ENCODE measurements at regions not wholly inside any gene's neighbourhood (a gene's known extent, or its start where the extent isn't known, plus 50 kb on each side); places are given as distances from the start of the nearest gene placed in this dataset.
"Not testable (repeated sequence)": the region's sequence is repeated elsewhere in the genome, so short reads cannot be mapped to it uniquely, and the experiment has no call there.

DNA sequence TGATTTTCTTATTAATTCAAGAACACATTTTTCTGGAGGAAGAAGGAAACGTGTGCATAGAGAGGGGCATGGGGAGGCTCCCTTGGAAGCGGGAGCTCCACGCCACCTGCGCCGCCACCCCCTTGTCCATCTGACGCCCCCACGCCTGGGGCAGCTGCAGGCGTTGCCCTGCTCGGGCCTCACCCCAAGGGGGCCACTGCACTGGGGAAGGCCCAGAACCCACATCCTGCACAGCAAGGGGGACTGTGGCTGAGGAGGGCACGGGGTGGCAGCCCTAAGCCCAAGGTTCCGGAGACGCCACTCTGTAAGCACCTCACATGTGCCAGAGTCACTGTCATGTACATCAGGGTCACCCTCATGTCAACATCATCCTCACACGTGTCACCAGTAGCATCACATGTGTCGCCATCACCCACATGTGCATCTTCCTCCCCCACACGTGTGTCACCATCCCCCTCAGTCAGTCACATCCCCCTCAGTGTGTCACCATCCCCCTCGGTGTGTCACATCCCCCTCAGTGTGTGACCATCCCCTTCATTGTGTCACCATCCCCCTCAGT is 486.7 kb upstream of the SALL3 start:
- Mint-ChIP-seq H3K27me3 (peaks cover 3% of the 10 kb centered on the region), H3K9me3 (peaks cover 4% of the 10 kb centered on the region), H3K4me1 (no peaks in the 10 kb centered on the region), H3K27ac (no peak overlapping the region), H3K36me3 (peaks cover 1% of the 10 kb centered on the region), H3K4me3 (no peak overlapping the region)
- DNase-seq = no peak

- H3K27me3 Mint-ChIP-seq, H3K9me3 Mint-ChIP-seq, H3K4me1 Mint-ChIP-seq, H3K27ac Mint-ChIP-seq, H3K4me3 Mint-ChIP-seq, H3K36me3 Mint-ChIP-seq: not testable (repeated sequence)
- DNase-seq = peak; percentile 6
Measured at GRCh38 chr18:78493490-78493889, 486.1 kb upstream of the SALL3 start.

DNA sequence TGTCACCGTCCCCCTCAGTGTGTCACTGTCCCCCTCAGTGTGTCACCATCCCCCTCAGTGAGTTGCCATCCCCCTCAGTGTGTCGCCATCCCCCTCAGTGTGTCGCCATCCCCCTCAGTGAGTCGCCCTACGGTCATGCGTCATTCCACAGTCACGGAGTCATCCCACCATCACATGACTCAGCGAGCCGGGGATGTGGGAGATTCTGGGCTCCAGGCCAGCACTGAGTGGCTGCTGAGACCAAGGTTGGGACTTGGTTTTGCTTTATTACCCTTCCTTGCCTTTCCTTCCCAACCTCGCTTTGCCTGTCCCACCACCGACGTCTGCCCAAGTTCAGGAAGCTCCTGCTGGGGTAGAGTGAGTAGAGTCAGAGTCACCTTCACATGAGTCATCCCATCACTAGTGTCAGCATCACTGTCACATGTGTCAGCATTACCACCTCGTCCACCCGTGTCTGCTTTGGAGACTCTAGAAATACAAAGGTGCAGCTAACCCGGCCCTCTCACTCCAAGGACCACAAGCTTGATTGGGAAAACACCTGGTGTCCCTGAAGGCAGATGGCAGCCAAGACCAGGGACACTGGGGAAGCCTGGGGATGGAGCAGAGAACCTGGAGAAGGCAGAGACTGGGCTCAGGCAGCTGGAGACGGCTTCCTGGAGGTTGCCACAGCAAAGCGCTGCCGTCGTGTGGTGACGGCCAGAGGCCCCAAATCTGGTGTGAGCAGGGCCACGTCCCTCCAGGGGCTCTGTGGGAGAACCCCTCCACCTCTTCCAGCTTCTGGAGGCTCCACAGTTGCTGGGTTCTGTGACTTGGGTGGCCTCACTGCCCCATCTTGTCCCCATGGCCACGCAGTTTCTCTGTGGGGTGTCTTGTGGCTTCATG is 485.2 kb upstream of the SALL3 start:
- DNase-seq = no peak
- H3K27me3 Mint-ChIP-seq = no peaks in the 10 kb centered on the region
- H3K4me3 Mint-ChIP-seq = no peak overlapping the region
- peaks cover 1% of the 10 kb centered on the region for H3K36me3 Mint-ChIP-seq
- H3K4me1 Mint-ChIP-seq = no peaks in the 10 kb centered on the region
- H3K27ac Mint-ChIP-seq = no peak overlapping the region
- peaks cover 4% of the 10 kb centered on the region for H3K9me3 Mint-ChIP-seq

DNA sequence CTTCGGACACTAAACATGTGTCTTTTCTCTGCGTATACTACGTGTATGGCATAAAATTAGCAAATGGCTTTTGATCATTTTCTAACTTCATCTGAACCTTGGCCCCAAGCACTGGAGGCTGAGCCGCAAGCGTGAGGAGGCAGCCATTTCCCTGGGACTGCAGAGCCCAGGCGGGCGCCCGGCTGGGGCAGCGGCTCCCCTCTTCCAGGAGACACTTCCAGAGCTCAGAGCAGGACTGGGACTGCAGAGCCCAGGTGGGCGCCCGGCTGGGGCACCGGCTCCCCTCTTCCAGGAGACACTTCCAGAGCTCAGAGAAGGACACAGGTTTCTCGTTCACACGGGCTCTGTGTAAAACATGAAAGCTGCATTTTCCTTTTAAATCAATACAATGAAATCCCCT is 484.1 kb upstream of the SALL3 start:
- H3K36me3 Mint-ChIP-seq = peaks cover 1% of the 10 kb centered on the region
- no peaks in the 10 kb centered on the region for H3K4me1 Mint-ChIP-seq
- H3K9me3 Mint-ChIP-seq = peaks cover 4% of the 10 kb centered on the region
- no peak overlapping the region for H3K4me3 Mint-ChIP-seq
- no peak for DNase-seq
- H3K27me3 Mint-ChIP-seq = no peaks in the 10 kb centered on the region
- no peak overlapping the region for H3K27ac Mint-ChIP-seq

DNA sequence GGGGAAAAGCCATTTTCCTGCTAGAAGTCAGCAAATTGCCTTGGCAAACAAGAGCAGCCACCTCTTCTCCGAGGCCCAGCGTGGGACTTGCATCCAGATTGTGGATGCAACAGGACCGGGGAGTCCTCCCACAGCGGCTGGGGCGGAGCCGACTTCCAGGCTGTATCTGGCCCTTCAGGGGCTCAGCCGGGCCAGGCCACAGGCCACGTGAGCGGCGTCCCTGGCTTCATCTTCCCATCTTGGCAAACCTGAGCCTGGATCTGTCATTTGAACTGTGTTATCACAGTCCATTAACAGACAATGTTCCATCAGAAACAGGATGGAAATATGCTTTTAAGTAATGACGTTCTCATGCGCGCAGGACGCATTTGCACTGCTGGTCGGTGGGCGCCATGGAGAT is 483.5 kb upstream of the SALL3 start:
- Mint-ChIP-seq H3K4me3 (no peak overlapping the region), H3K27ac (no peak overlapping the region), H3K27me3 (no peaks in the 10 kb centered on the region), H3K9me3 (peaks cover 2% of the 10 kb centered on the region), H3K36me3 (peaks cover 1% of the 10 kb centered on the region), H3K4me1 (no peaks in the 10 kb centered on the region)
- DNase-seq = no peak

GRCh38 chr18:78497641-78498040 is 482.0 kb upstream of the SALL3 start:
- Mint-ChIP-seq H3K27ac (no peak overlapping the region), H3K4me1 (no peaks in the 10 kb centered on the region), H3K27me3 (no peaks in the 10 kb centered on the region), H3K4me3 (no peak overlapping the region), H3K36me3 (peaks cover 1% of the 10 kb centered on the region), H3K9me3 (peaks cover 2% of the 10 kb centered on the region)
- DNase-seq = no peak

DNA sequence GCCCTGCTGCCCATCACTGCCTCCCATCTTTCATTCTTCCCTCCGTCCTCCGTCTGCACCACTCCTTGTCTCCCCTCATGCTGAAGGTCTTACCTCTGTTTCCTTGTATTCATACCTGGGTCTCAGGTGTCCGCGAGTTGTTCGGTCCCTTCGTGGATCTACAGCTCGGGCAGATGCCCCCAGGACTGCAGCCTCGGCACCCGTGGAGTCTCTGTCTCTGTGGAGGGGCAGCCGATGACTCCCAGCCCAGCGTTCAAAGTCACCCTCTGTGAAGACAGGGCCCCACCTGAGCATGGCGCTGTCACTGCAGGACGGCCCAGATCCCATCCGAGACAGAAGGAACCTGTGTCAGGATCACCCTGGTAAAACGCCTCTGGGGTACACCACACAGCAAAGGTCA is 480.0 kb upstream of the SALL3 start:
- no peak overlapping the region for H3K27ac Mint-ChIP-seq
- H3K4me1 Mint-ChIP-seq = no peaks in the 10 kb centered on the region
- H3K9me3 Mint-ChIP-seq = no peaks in the 10 kb centered on the region
- no peaks in the 10 kb centered on the region for H3K36me3 Mint-ChIP-seq
- no peaks in the 10 kb centered on the region for H3K27me3 Mint-ChIP-seq
- H3K4me3 Mint-ChIP-seq = no peak overlapping the region
- DNase-seq = no peak

DNA sequence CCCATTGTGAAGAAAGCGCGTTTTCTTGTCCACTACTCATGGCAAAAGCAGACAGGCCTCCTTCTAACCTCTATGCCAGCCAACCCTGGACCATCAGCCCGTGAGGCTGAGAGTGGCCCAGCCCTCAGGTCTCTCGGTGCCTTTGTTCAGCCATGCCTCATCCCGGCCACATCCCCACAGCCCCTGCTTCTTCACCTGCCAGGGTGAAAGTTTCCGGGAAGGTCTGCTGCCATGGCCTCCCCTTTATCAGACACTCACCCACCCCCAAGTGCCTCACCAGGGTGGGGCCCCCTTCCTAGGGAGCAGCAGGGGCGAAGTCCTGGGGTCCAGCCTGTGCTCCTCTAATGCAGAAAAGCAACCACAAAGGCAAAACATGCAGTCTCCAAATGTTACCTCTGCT is 478.4 kb upstream of the SALL3 start:
- Mint-ChIP-seq H3K9me3 (no peaks in the 10 kb centered on the region), H3K27me3 (no peaks in the 10 kb centered on the region), H3K36me3 (no peaks in the 10 kb centered on the region), H3K4me1 (no peaks in the 10 kb centered on the region), H3K27ac (no peak overlapping the region), H3K4me3 (no peak overlapping the region)
- no peak for DNase-seq

DNA sequence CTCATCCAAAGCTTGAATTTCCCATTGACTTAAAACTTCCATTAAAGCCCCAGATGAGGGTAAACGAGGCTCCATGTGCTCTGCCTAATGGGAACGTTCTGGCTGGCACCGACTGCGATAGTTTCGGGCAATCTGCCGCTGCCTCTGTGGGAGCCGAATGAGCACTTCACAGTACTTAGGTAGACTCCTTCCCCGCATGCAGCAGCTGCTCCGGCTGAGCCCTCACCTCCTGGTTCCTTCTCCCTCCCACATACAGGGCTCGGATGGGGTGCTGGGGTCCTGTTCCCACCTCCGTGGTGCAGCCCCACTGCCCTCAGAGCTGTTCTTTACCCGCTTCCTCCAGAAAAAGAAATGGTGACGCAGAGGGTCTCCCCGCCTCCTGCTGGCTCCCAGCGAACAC is 476.5 kb upstream of the SALL3 start:
- Mint-ChIP-seq H3K4me3 (no peak overlapping the region), H3K27me3 (no peaks in the 10 kb centered on the region), H3K36me3 (no peaks in the 10 kb centered on the region), H3K9me3 (peaks cover 2% of the 10 kb centered on the region), H3K4me1 (no peaks in the 10 kb centered on the region), H3K27ac (no peak overlapping the region)
- DNase-seq = no peak

DNA sequence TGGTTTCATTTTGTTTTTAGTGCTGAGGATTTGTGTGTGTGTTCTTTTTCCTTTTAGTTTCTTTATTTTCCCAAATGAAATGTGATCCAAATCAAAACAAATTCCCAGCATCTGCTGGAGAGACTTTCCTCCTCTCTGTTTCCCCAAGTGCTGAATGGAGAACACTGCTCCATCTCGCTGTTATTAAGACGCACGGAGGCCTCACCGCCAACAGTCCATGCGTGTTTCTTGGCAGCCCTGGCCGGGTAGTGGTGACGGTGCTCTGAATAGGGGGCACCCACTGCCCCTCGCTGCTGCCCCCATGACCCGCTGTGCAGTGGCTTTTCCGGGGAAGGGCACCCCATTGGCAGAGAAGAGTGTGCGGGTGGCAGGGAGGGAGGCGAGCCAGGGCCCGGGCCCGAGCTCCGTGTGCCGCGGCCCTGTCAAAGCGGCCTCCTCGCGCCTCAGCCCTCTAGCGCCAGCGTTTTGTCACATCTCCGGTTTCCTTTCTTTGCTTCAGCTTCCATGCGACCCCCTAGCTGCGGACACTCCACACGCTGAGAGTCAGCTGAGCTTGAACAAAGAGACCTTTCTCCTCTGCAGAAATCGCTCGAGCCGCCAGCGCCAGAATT is 473.7 kb upstream of the SALL3 start:
- Mint-ChIP-seq H3K4me3 (no peak overlapping the region), H3K9me3 (peaks cover 2% of the 10 kb centered on the region), H3K27ac (no peak overlapping the region), H3K4me1 (no peaks in the 10 kb centered on the region), H3K27me3 (no peaks in the 10 kb centered on the region), H3K36me3 (no peaks in the 10 kb centered on the region)
- no peak for DNase-seq

GRCh38 chr18:78507217-78507616 is 472.4 kb upstream of the SALL3 start:
- DNase-seq = no peak
- no peak overlapping the region for H3K4me3 Mint-ChIP-seq
- no peaks in the 10 kb centered on the region for H3K36me3 Mint-ChIP-seq
- H3K27ac Mint-ChIP-seq = no peak overlapping the region
- peaks cover 2% of the 10 kb centered on the region for H3K9me3 Mint-ChIP-seq
- H3K4me1 Mint-ChIP-seq = no peaks in the 10 kb centered on the region
- no peaks in the 10 kb centered on the region for H3K27me3 Mint-ChIP-seq

DNA sequence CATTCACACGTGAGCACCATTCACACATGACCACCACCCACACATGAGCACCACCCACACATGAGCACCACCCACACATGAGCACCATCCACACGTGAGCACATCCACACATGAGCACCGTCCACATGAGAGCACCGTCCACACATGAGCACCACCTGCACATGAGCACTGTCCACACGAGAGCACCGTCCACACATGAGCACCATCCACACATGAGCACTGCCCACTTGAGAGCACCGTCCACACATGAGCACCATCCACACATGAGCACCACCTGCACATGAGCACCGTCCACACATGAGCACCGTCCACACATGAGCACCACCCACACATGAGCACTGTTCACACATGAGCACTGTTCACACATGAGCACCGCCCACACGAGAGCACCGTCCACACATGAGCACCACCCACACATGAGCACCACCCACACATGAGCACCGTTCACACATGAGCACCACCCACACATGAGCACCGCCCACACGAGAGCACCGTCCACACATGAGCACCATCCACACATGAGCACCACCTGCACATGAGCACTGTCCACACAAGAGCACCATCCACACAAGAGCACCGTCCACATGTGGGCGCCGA is 471.3 kb upstream of the SALL3 start:
- H3K27ac Mint-ChIP-seq, H3K9me3 Mint-ChIP-seq, H3K4me1 Mint-ChIP-seq, H3K27me3 Mint-ChIP-seq, DNase-seq, H3K36me3 Mint-ChIP-seq, H3K4me3 Mint-ChIP-seq: not testable (repeated sequence)

DNA sequence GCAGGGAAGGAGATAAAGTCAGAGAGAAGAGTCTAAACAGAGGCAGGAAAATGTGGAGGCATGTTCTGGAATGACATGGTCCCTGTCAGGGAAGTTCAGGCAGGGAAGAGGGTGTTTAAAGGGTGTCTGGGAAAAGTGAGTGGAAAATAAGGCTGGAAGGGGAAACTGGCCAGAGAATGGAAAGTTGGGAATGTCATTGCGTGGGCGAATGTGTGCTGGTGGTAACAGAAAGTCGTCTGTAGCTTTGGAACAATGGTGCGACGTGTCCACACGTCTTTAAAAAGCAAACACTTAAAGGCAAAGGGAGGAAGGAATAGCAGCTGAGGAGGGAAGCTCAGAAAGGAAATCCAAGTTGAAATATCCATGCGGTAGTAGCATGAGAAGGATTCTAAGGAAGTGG is 469.5 kb upstream of the SALL3 start:
- Mint-ChIP-seq H3K27ac (no peak overlapping the region), H3K4me3 (no peak overlapping the region), H3K27me3 (no peaks in the 10 kb centered on the region), H3K9me3 (peaks cover 2% of the 10 kb centered on the region), H3K4me1 (no peaks in the 10 kb centered on the region), H3K36me3 (no peaks in the 10 kb centered on the region)
- no peak for DNase-seq

- H3K36me3 Mint-ChIP-seq = no peaks in the 10 kb centered on the region
Measured at GRCh38 chr18:78510636-78511035, 469.0 kb upstream of the SALL3 start.

GRCh38 chr18:78511666-78512601 is 467.7 kb upstream of the SALL3 start:
- no peaks in the 10 kb centered on the region for H3K4me1 Mint-ChIP-seq
- no peak overlapping the region for H3K4me3 Mint-ChIP-seq
- H3K27me3 Mint-ChIP-seq = no peaks in the 10 kb centered on the region
- DNase-seq = no peak
- H3K27ac Mint-ChIP-seq = no peak overlapping the region
- peaks cover 2% of the 10 kb centered on the region for H3K9me3 Mint-ChIP-seq
- no peaks in the 10 kb centered on the region for H3K36me3 Mint-ChIP-seq

More at GRCh38 chr18:78510636-78511035, 469.0 kb upstream of the SALL3 start:
- DNase-seq = no peak
- no peak overlapping the region for H3K27ac Mint-ChIP-seq
- H3K9me3 Mint-ChIP-seq = peaks cover 2% of the 10 kb centered on the region
- H3K27me3 Mint-ChIP-seq = no peaks in the 10 kb centered on the region
- no peaks in the 10 kb centered on the region for H3K4me1 Mint-ChIP-seq
- H3K4me3 Mint-ChIP-seq = no peak overlapping the region

Measured in activated naive CD8-positive, alpha-beta T cell treated with anti-CD3 and anti-CD28 coated beads for 36 hours (primary cell).